ENCODE measurements at regions not wholly inside any gene's neighbourhood (a gene's known extent, or its start where the extent isn't known, plus 50 kb on each side); places are given as distances from the start of the nearest gene placed in this dataset.

- no peak for DNase-seq (ENCODE audit: low spot score)
Observed at GRCh38 chr10:129334266-129334665, 132.8 kb upstream of the MGMT start.

- no peak for DNase-seq (ENCODE audit: low spot score)
Observed at GRCh38 chr10:129335396-129335795, 131.6 kb upstream of the MGMT start.

- no peak for DNase-seq (ENCODE audit: low spot score)
Observed at GRCh38 chr10:129335942-129336341, 131.1 kb upstream of the MGMT start.

GRCh38 chr10:129339191-129339590 lies 127.8 kb upstream of the MGMT start:
- no peak for DNase-seq (ENCODE audit: low spot score)

- no peak for DNase-seq (ENCODE audit: low spot score)
Observed at GRCh38 chr10:129339841-129340240, 127.2 kb upstream of the MGMT start.

GRCh38 chr10:129341087-129341486 lies 126.0 kb upstream of the MGMT start:
- DNase-seq (ENCODE audit: low spot score) = no peak

GRCh38 chr10:129342385-129342784 lies 124.7 kb upstream of the MGMT start:
- no peak for DNase-seq (ENCODE audit: low spot score)

- no peak for DNase-seq (ENCODE audit: low spot score)
Observed at GRCh38 chr10:129343141-129343540, 123.9 kb upstream of the MGMT start.

- no peak for DNase-seq (ENCODE audit: low spot score)
Observed at GRCh38 chr10:129344103-129344502, 122.9 kb upstream of the MGMT start.

- no peak for DNase-seq (ENCODE audit: low spot score)
Observed at GRCh38 chr10:129344731-129345355, 122.2 kb upstream of the MGMT start.

GRCh38 chr10:129345763-129346162 lies 121.3 kb upstream of the MGMT start:
- no peak for DNase-seq (ENCODE audit: low spot score)

- no peak for DNase-seq (ENCODE audit: low spot score)
Observed at GRCh38 chr10:129350690-129351089, 116.4 kb upstream of the MGMT start.

GRCh38 chr10:129353101-129353500 lies 113.9 kb upstream of the MGMT start:
- no peak for DNase-seq (ENCODE audit: low spot score)

GRCh38 chr10:129360046-129360445 lies 107.0 kb upstream of the MGMT start:
- DNase-seq (ENCODE audit: low spot score) = no peak

- no peak for DNase-seq (ENCODE audit: low spot score)
Observed at GRCh38 chr10:129361676-129362376, 105.2 kb upstream of the MGMT start.

GRCh38 chr10:129364949-129365348 lies 102.1 kb upstream of the MGMT start:
- no peak for DNase-seq (ENCODE audit: low spot score)

- DNase-seq (ENCODE audit: low spot score) = peak; percentile 70
Observed at GRCh38 chr10:129365767-129366402, 101.2 kb upstream of the MGMT start.

GRCh38 chr10:129366450-129366849 lies 100.6 kb upstream of the MGMT start:
- DNase-seq (ENCODE audit: low spot score) = no peak

GRCh38 chr10:129369566-129369965 lies 97.5 kb upstream of the MGMT start:
- DNase-seq (ENCODE audit: low spot score) = no peak

GRCh38 chr10:129371541-129371940 lies 95.5 kb upstream of the MGMT start:
- DNase-seq (ENCODE audit: low spot score) = no peak

GRCh38 chr10:129372172-129372571 lies 94.9 kb upstream of the MGMT start:
- no peak for DNase-seq (ENCODE audit: low spot score)

GRCh38 chr10:129373231-129373630 lies 93.8 kb upstream of the MGMT start:
- no peak for DNase-seq (ENCODE audit: low spot score)

GRCh38 chr10:129373718-129374117 lies 93.3 kb upstream of the MGMT start:
- no peak for DNase-seq (ENCODE audit: low spot score)
